ENCODE measurements at regions not wholly inside any gene's neighbourhood (a gene's known extent, or its start where the extent isn't known, plus 50 kb on each side); places are given as distances from the start of the nearest gene placed in this dataset.

GRCh38 chr20:63112491-63113219 lies 103.3 kb downstream of the YTHDF1 start:
- TF ChIP-seq EZH2 (IDR thresholded peaks at IDR 0.05) (no peak), POLR2AphosphoS5 (IDR thresholded peaks at IDR 0.05; ENCODE audit: borderline replicate concordance, low read depth, low read length) (no peak), FOXP2 (optimal IDR thresholded peaks at IDR 0.05; ENCODE audit: control extremely low read depth, extremely low read length, insufficient read depth) (no peak)

Data from SK-N-MC (cell line).